Mesendoderm (in vitro differentiated cells): ENCODE measurements at regions not wholly inside any gene's neighbourhood (a gene's known extent, or its start where the extent isn't known, plus 50 kb on each side); places are given as distances from the start of the nearest gene placed in this dataset.

ENCODE experiments used
- DNase-seq: peaks from one replicate; pipeline ENCODE4 v3.0.0; 2013
- H2AK5ac ChIP-seq: 2 replicates; pipeline ENCODE4 v1.6.1; 2013; ENCODE audit warnings: low read length, inconsistent platforms
- H2BK120ac ChIP-seq: 2 replicates; pipeline ENCODE4 v1.6.1; 2013; ENCODE audit warnings: low read depth, mild to moderate bottlenecking, low read length, moderate library complexity, mixed read lengths
- H2BK15ac ChIP-seq: replicated peaks from 2 replicates; pipeline ENCODE4 v1.6.1; 2013; ENCODE audit warnings: low read depth, mild to moderate bottlenecking, moderate library complexity
- H2BK5ac ChIP-seq: 2 replicates; pipeline ENCODE4 v1.6.1; 2013; ENCODE audit warnings: low read length, inconsistent platforms
- H3K18ac ChIP-seq: 2 replicates; pipeline ENCODE4 v1.6.1; 2013; ENCODE audit warnings: mild to moderate bottlenecking, low read length, mixed read lengths
- H3K23ac ChIP-seq: one replicate; pipeline ENCODE4 v1.6.1; 2013; ENCODE audit warnings: low read length
- H3K27ac ChIP-seq: 2 replicates; pipeline ENCODE4 v1.5.1; 2013; ENCODE audit warnings: low read depth, mild to moderate bottlenecking, inconsistent platforms, low read length, moderate library complexity
- H3K27me3 ChIP-seq: 2 replicates; pipeline ENCODE4 v1.6.1; 2013; ENCODE audit warnings: low read length, control low read depth, mild to moderate bottlenecking, inconsistent platforms; ENCODE audit not compliant: insufficient read depth, poor library complexity
- H3K36me3 ChIP-seq: 2 replicates; pipeline ENCODE4 v1.6.1; 2013; ENCODE audit warnings: low read length, inconsistent platforms; ENCODE audit not compliant: control insufficient read depth, insufficient read depth
- H3K4ac ChIP-seq: one replicate; pipeline ENCODE4 v1.6.1; 2013; ENCODE audit warnings: low read depth, mild to moderate bottlenecking, low read length, moderate library complexity
- H3K4me1 ChIP-seq: 2 replicates; pipeline ENCODE4 v1.6.1; 2013; ENCODE audit warnings: low read depth, low read length, inconsistent platforms; ENCODE audit not compliant: control insufficient read depth
- H3K4me2 ChIP-seq: 2 replicates; pipeline ENCODE4 v1.6.1; 2013; ENCODE audit warnings: low read length
- H3K4me3 ChIP-seq: 2 replicates; pipeline ENCODE4 v1.5.1; 2013; ENCODE audit warnings: mild to moderate bottlenecking, low read length
- H3K56ac ChIP-seq: one replicate; pipeline ENCODE4 v1.6.1; 2013; ENCODE audit warnings: low read length
- H3K79me1 ChIP-seq: 2 replicates; pipeline ENCODE4 v1.6.1; 2013; ENCODE audit warnings: low read length, inconsistent platforms
- H3K79me2 ChIP-seq: 2 replicates; pipeline ENCODE4 v1.6.1; 2013; ENCODE audit warnings: mild to moderate bottlenecking, low read length; ENCODE audit not compliant: control insufficient read depth, insufficient read depth
- H3K9ac ChIP-seq: 2 replicates; pipeline ENCODE4 v1.6.1; 2013; ENCODE audit warnings: low read length, inconsistent platforms
- H4K5ac ChIP-seq: one replicate; pipeline ENCODE4 v1.6.1; 2013; ENCODE audit warnings: low read length
- H4K8ac ChIP-seq: one replicate; pipeline ENCODE4 v1.6.1; 2013; ENCODE audit warnings: low read depth, mild to moderate bottlenecking, control low read depth, low read length, moderate library complexity
- WGBS: extraction: QIAGEN DNeasy Blood & Tissue Kit; methylation state at CpG from one replicate; pipeline ENCODE4 v1.1.7; 2013; ENCODE audit warnings: low lambda C conversion rate, missing lambda C conversion rate; ENCODE audit not compliant: insufficient coverage; ENCODE audit errors: extremely low coverage; 5-methylcytosine and 5-hydroxymethylcytosine counted together

GRCh38 chr10:80996615-80997193, 459.0 kb downstream of the SH2D4B start:
- no CpG with 5 or more reads among the region's 7 CpGs for WGBS
- no peak for DNase-seq

GRCh38 chr10:81000781-81001180, 463.1 kb downstream of the SH2D4B start:
- no peaks in the 10 kb centered on the region for H3K79me2 ChIP-seq
- whole genome bisulfite sequencing = no CpG with 5 or more reads among the region's 1 CpG
- DNase-seq = no peak
- no peaks in the 10 kb centered on the region for H3K27me3 ChIP-seq
- no peak overlapping the region for H3K4me3 ChIP-seq
- H3K4me1 ChIP-seq = no peaks in the 10 kb centered on the region
- H3K9ac ChIP-seq = no peak overlapping the region
- H3K79me1 ChIP-seq = no peaks in the 10 kb centered on the region
- no peak overlapping the region for H3K4me2 ChIP-seq
- no peak overlapping the region for H2AK5ac ChIP-seq
- H2BK15ac ChIP-seq = no peak overlapping the region
- no peak overlapping the region for H3K18ac ChIP-seq
- no peak overlapping the region for H3K27ac ChIP-seq
- no peak overlapping the region for H3K56ac ChIP-seq
- H3K23ac ChIP-seq = no peak overlapping the region
- no peak overlapping the region for H4K8ac ChIP-seq
- no peak overlapping the region for H4K5ac ChIP-seq
- H3K36me3 ChIP-seq = no peaks in the 10 kb centered on the region
- no peak overlapping the region for H2BK5ac ChIP-seq
- no peak overlapping the region for H3K4ac ChIP-seq
- no peak overlapping the region for H2BK120ac ChIP-seq

More at GRCh38 chr10:80996615-80997193, 459.0 kb downstream of the SH2D4B start:
- no peak overlapping the region for H3K9ac ChIP-seq
- H4K8ac ChIP-seq = no peak overlapping the region
- no peaks in the 10 kb centered on the region for H3K79me2 ChIP-seq
- H3K36me3 ChIP-seq = no peaks in the 10 kb centered on the region
- H4K5ac ChIP-seq = no peak overlapping the region
- H3K4me2 ChIP-seq = no peak overlapping the region
- H3K27me3 ChIP-seq = no peaks in the 10 kb centered on the region
- no peak overlapping the region for H3K18ac ChIP-seq
- H2BK120ac ChIP-seq = no peak overlapping the region
- no peak overlapping the region for H3K27ac ChIP-seq
- no peak overlapping the region for H3K23ac ChIP-seq
- H2BK15ac ChIP-seq = no peak overlapping the region
- H3K4me3 ChIP-seq = no peak overlapping the region
- H3K79me1 ChIP-seq = no peaks in the 10 kb centered on the region
- H2BK5ac ChIP-seq = no peak overlapping the region
- H3K4ac ChIP-seq = no peak overlapping the region
- no peak overlapping the region for H2AK5ac ChIP-seq
- no peak overlapping the region for H3K56ac ChIP-seq
- H3K4me1 ChIP-seq = no peaks in the 10 kb centered on the region

- DNase-seq = no peak
- WGBS = no CpG with 5 or more reads among the region's 4 CpGs
- Histone ChIP-seq H2BK15ac (no peak overlapping the region), H2BK5ac (no peak overlapping the region), H3K23ac (no peak overlapping the region), H3K56ac (no peak overlapping the region), H3K36me3 (no peaks in the 10 kb centered on the region), H3K4ac (no peak overlapping the region), H3K79me2 (no peaks in the 10 kb centered on the region), H3K27ac (no peak overlapping the region), H2BK120ac (no peak overlapping the region), H3K4me1 (no peaks in the 10 kb centered on the region), H3K4me2 (no peak overlapping the region), H3K9ac (no peak overlapping the region), H3K4me3 (no peak overlapping the region), H3K27me3 (no peaks in the 10 kb centered on the region), H4K8ac (no peak overlapping the region), H2AK5ac (no peak overlapping the region), H4K5ac (no peak overlapping the region), H3K18ac (no peak overlapping the region), H3K79me1 (no peaks in the 10 kb centered on the region)
Measured at GRCh38 chr10:81002382-81002781, 464.7 kb downstream of the SH2D4B start.

GRCh38 chr10:81007872-81008271, 470.2 kb downstream of the SH2D4B start:
- Histone ChIP-seq H2AK5ac (no peak overlapping the region), H2BK120ac (no peak overlapping the region), H3K27ac (no peak overlapping the region), H3K4me2 (no peak overlapping the region), H3K4me3 (no peak overlapping the region), H4K8ac (no peak overlapping the region), H3K18ac (no peak overlapping the region), H3K9ac (no peak overlapping the region), H2BK5ac (no peak overlapping the region), H3K4ac (no peak overlapping the region), H3K4me1 (no peaks in the 10 kb centered on the region), H2BK15ac (no peak overlapping the region), H3K27me3 (no peaks in the 10 kb centered on the region), H3K79me2 (no peaks in the 10 kb centered on the region), H3K36me3 (no peaks in the 10 kb centered on the region), H4K5ac (no peak overlapping the region), H3K56ac (no peak overlapping the region), H3K23ac (no peak overlapping the region), H3K79me1 (no peaks in the 10 kb centered on the region)
- no peak for DNase-seq
- no CpG with 5 or more reads among the region's 1 CpG for WGBS

- Histone ChIP-seq H3K56ac (no peak overlapping the region), H3K9ac (no peak overlapping the region), H3K36me3 (no peaks in the 10 kb centered on the region), H3K27ac (no peak overlapping the region), H3K18ac (no peak overlapping the region), H2BK5ac (no peak overlapping the region), H3K79me1 (no peaks in the 10 kb centered on the region), H3K4me3 (no peak overlapping the region), H3K27me3 (no peaks in the 10 kb centered on the region), H3K4me1 (no peaks in the 10 kb centered on the region), H2BK15ac (no peak overlapping the region), H3K23ac (no peak overlapping the region), H2BK120ac (no peak overlapping the region), H3K4ac (no peak overlapping the region), H4K8ac (no peak overlapping the region), H4K5ac (no peak overlapping the region), H3K79me2 (no peaks in the 10 kb centered on the region), H2AK5ac (no peak overlapping the region), H3K4me2 (no peak overlapping the region)
- no CpG with 5 or more reads among the region's 3 CpGs for WGBS
- no peak for DNase-seq
Measured at GRCh38 chr10:81008726-81009125, 471.0 kb downstream of the SH2D4B start.

GRCh38 chr10:81009296-81009695, 471.6 kb downstream of the SH2D4B start:
- Histone ChIP-seq H3K4me2 (no peak overlapping the region), H3K79me2 (no peaks in the 10 kb centered on the region), H3K4me1 (no peaks in the 10 kb centered on the region), H3K36me3 (no peaks in the 10 kb centered on the region), H2AK5ac (no peak overlapping the region), H2BK15ac (no peak overlapping the region), H3K4ac (no peak overlapping the region), H3K27ac (no peak overlapping the region), H4K8ac (no peak overlapping the region), H3K9ac (no peak overlapping the region), H3K56ac (no peak overlapping the region), H3K27me3 (no peaks in the 10 kb centered on the region), H4K5ac (no peak overlapping the region), H3K18ac (no peak overlapping the region), H3K4me3 (no peak overlapping the region), H3K79me1 (no peaks in the 10 kb centered on the region), H2BK120ac (no peak overlapping the region), H3K23ac (no peak overlapping the region), H2BK5ac (no peak overlapping the region)
- no CpG with 5 or more reads among the region's 5 CpGs for WGBS
- DNase-seq = no peak
